Panc1 (cell line): ENCODE measurements at regions not wholly inside any gene's neighbourhood (a gene's known extent, or its start where the extent isn't known, plus 50 kb on each side); places are given as distances from the start of the nearest gene placed in this dataset.

ENCODE experiments used
- ATAC-seq: fragments of 200-7000 bp; cut with Tn5 transposase; 2 replicates; pipeline ENCODE4 v1.9.1; 2020; ENCODE audit warnings: mild to moderate bottlenecking, moderate library complexity
- BruUV-seq: library from RNA; stranded (reverse); fragments of 400-500 nt; replicated peaks from 2 replicates; lab custom pipeline; 2021; lab: Mats Ljungman, UMichigan
- CTCF ChIA-PET: fragments of 300-600 bp; sonication (Branson Sonifier 250); formaldehyde crosslinking; loops from one replicate; lab custom pipeline; 2022; ENCODE audit warnings: antibody characterized with exemption; lab: Charles Lee
- POLR2A ChIA-PET: fragments of 300-600 bp; sonication (Branson Sonifier 250); formaldehyde crosslinking; loops from one replicate; lab custom pipeline; 2022; ENCODE audit warnings: antibody characterized with exemption; lab: Charles Lee
- DNase-seq: peaks from one replicate; pipeline ENCODE4 v3.0.0-alpha.2; 2010; ENCODE audit warnings: low read depth, low spot score
- H3K27ac ChIP-seq: 2 replicates; pipeline ENCODE4 v1.5.1; 2011; ENCODE audit warnings: mild to moderate bottlenecking, low read length, inconsistent platforms
- H3K27me3 ChIP-seq: fragments of 200-500 bp; sonication (Bioruptor generic); 2 replicates; pipeline ENCODE4 v1.6.0; 2014; ENCODE audit warnings: low read length, inconsistent platforms; ENCODE audit not compliant: control insufficient read depth, insufficient read depth
- H3K36me3 ChIP-seq: fragments of 200-500 bp; sonication (Bioruptor generic); 2 replicates; pipeline ENCODE4 v1.5.1; 2014; ENCODE audit warnings: inconsistent platforms, mild to moderate bottlenecking, low read length, moderate library complexity; ENCODE audit not compliant: control insufficient read depth, insufficient read depth
- H3K4me1 ChIP-seq: 2 replicates; pipeline ENCODE4 v1.5.1; 2011; ENCODE audit warnings: inconsistent platforms, mild to moderate bottlenecking, low read length, moderate library complexity; ENCODE audit not compliant: control insufficient read depth, insufficient read depth
- H3K4me3 ChIP-seq, 2 experiments: 2 replicates each; pipeline ENCODE4 v1.5.1; 2011 to 2012; ENCODE audit warnings: low read depth in 2 of 2, low read length in 2 of 2, mild to moderate bottlenecking in 2 of 2, inconsistent platforms in 1 of 2, moderate library complexity in 1 of 2
- H3K9me3 ChIP-seq: fragments of 200-500 bp; sonication (Bioruptor generic); 2 replicates; pipeline ENCODE4 v1.5.1; 2014; ENCODE audit warnings: low read depth, mild to moderate bottlenecking, inconsistent platforms, low read length, moderate library complexity; ENCODE audit not compliant: control insufficient read depth, insufficient read depth
- CTCF ChIP-seq: fragments of 450-650 bp; IDR thresholded peaks from 2 replicates; pipeline ENCODE4 v1.5.1; 2017; ENCODE audit warnings: mild to moderate bottlenecking
- POLR2AphosphoS5 ChIP-seq: IDR thresholded peaks from 2 replicates; pipeline ENCODE4 v1.6.1; 2012; ENCODE audit warnings: mild to moderate bottlenecking, low read depth, low read length, moderate library complexity
- REST ChIP-seq, 2 experiments: IDR thresholded peaks; 2 replicates each; pipeline ENCODE4 v1.6.1; 2011 to 2012; ENCODE audit warnings: low read depth in 2 of 2, control low read depth in 1 of 2, low read length in 1 of 2, mild to moderate bottlenecking in 1 of 2, moderate library complexity in 1 of 2; ENCODE audit not compliant: insufficient read depth in 1 of 2
- SIN3A ChIP-seq: IDR thresholded peaks from 2 replicates; pipeline ENCODE4 v1.6.1; 2012; ENCODE audit warnings: low read depth, mild to moderate bottlenecking, low read length, moderate library complexity, borderline replicate concordance; ENCODE audit not compliant: insufficient read depth
- TCF7L2 ChIP-seq: IDR thresholded peaks from 2 replicates; pipeline ENCODE4 v1.6.1; 2011; ENCODE audit warnings: mild to moderate bottlenecking, low read depth, low read length, inconsistent platforms
- in situ Hi-C: cut with HindIII; loops from 2 replicates; pipeline ENCODE4 v1.10.0; 2016; ENCODE audit warnings: low sequenced_read_pairs, low pct_unique_long_range_greater_than_20kb
- intact Hi-C: fragments of 100-400 bp; cut with micrococcal nuclease; formaldehyde crosslinking; loops from one replicate; pipeline ENCODE4 v1.10.0; 2022; ENCODE audit not compliant: unreplicated experiment

GRCh38 chr3:59547874-59548273 lies 498.0 kb upstream of the CFAP20DC start:
- no peaks in the 10 kb centered on the region for H3K9me3 ChIP-seq
- CTCF ChIA-PET, result no interaction called here
- POLR2A ChIA-PET, result no interaction called here
- ATAC-seq (no peak), DNase-seq (no peak)
- in situ Hi-C loops, result no loop called here
- no peaks in the 10 kb centered on the region for H3K27me3 ChIP-seq
- BruUV-seq, result no TSS peak
- H3K4me3 ChIP-seq, result no peak overlapping the region
- no peaks in the 10 kb centered on the region for H3K4me1 ChIP-seq
- no peak overlapping the region for H3K27ac ChIP-seq
- TF ChIP-seq SIN3A (no peak), REST (IDR thresholded peaks at IDR 0.05; ENCODE audit: insufficient read depth in 1 of 2, low read depth in 2 of 2, low read length in 1 of 2) (no peak), TCF7L2 (no peak), CTCF (no peak), POLR2AphosphoS5 (no peak)
- H3K36me3 ChIP-seq, result no peaks in the 10 kb centered on the region
- intact Hi-C loops, result loop anchor here (10.0 kb wide), 1 partner anchor 333 kb away; no protein-coding TSS in a partner anchor

- Histone ChIP-seq H3K27ac (no peak overlapping the region), H3K27me3 (no peaks in the 10 kb centered on the region), H3K4me1 (no peaks in the 10 kb centered on the region), H3K36me3 (no peaks in the 10 kb centered on the region), H3K9me3 (no peaks in the 10 kb centered on the region), H3K4me3 (no peak overlapping the region)
- in situ Hi-C loops, result no loop called here
- CTCF ChIA-PET, result no interaction called here
- POLR2A ChIA-PET, result no interaction called here
- BruUV-seq, result no TSS peak
- ATAC-seq (no peak), DNase-seq (no peak)
- TF ChIP-seq SIN3A, result no peak
- no peak for TF ChIP-seq TCF7L2
- intact Hi-C loops, result loop anchor here (10.0 kb wide), 1 partner anchor 332 kb away; no protein-coding TSS in a partner anchor
Measured at GRCh38 chr3:59546522-59546921, 496.7 kb upstream of the CFAP20DC start.

- ATAC-seq (no peak), DNase-seq (no peak)
- Histone ChIP-seq H3K27ac (no peak overlapping the region), H3K36me3 (no peaks in the 10 kb centered on the region), H3K27me3 (no peaks in the 10 kb centered on the region), H3K4me1 (no peaks in the 10 kb centered on the region), H3K4me3 (no peak overlapping the region), H3K9me3 (no peaks in the 10 kb centered on the region)
- TF ChIP-seq POLR2AphosphoS5, result no peak
- no peak for TF ChIP-seq TCF7L2
- TF ChIP-seq SIN3A, result no peak
- no peak for TF ChIP-seq REST (IDR thresholded peaks at IDR 0.05; ENCODE audit: insufficient read depth in 1 of 2, low read depth in 2 of 2, low read length in 1 of 2)
- TF ChIP-seq CTCF, result no peak
- intact Hi-C loops (loop anchor here (10.0 kb wide), 1 partner anchor 331 kb away; no protein-coding TSS in a partner anchor), in situ Hi-C loops (no loop called here)
- ChIA-PET POLR2A (no interaction called here), CTCF (no interaction called here)
- BruUV-seq, result no TSS peak
Measured at GRCh38 chr3:59545374-59545773, 495.5 kb upstream of the CFAP20DC start.
